Calu3 (cell line): ENCODE measurements at regions not wholly inside any gene's neighbourhood (a gene's known extent, or its start where the extent isn't known, plus 50 kb on each side); places are given as distances from the start of the nearest gene placed in this dataset.

Source experiments
- BruUV-seq: library from RNA; stranded (reverse); fragments of 400-500 nt; replicated peaks from 2 replicates; lab custom pipeline; 2021; lab: Mats Ljungman, UMichigan
- CTCF ChIA-PET: fragments of 300-600 bp; sonication (Branson Sonifier 250); formaldehyde crosslinking; loops from one replicate; lab custom pipeline; 2022; ENCODE audit warnings: antibody characterized with exemption; lab: Charles Lee
- DNase-seq: peaks from one replicate; pipeline ENCODE4 v3.0.0; 2022
- H3K27ac Mint-ChIP-seq: one replicate; pipeline ENCODE4 v1.8.0; 2022; ENCODE audit warnings: mixed read lengths; ENCODE audit not compliant: unreplicated experiment
- H3K27me3 Mint-ChIP-seq: one replicate; pipeline ENCODE4 v1.8.0; 2022; ENCODE audit warnings: mixed read lengths; ENCODE audit not compliant: unreplicated experiment
- H3K36me3 Mint-ChIP-seq: one replicate; pipeline ENCODE4 v1.8.0; 2022; ENCODE audit warnings: mild to moderate bottlenecking, moderate library complexity, mixed read lengths; ENCODE audit not compliant: insufficient read depth, unreplicated experiment
- H3K4me1 Mint-ChIP-seq: one replicate; pipeline ENCODE4 v1.8.0; 2022; ENCODE audit warnings: mild to moderate bottlenecking, low read depth, mixed read lengths; ENCODE audit not compliant: unreplicated experiment
- H3K4me3 Mint-ChIP-seq: one replicate; pipeline ENCODE4 v1.8.0; 2022; ENCODE audit warnings: mild to moderate bottlenecking, low read depth, moderate library complexity, mixed read lengths; ENCODE audit not compliant: unreplicated experiment
- H3K9me3 Mint-ChIP-seq: one replicate; pipeline ENCODE4 v1.8.0; 2022; ENCODE audit warnings: low read depth, mixed read lengths; ENCODE audit not compliant: unreplicated experiment
- CTCF ChIP-seq: fragments of 200-600 bp; IDR thresholded peaks from one replicate; pipeline ENCODE4 v1.8.0; 2022; ENCODE audit warnings: antibody characterized with exemption; ENCODE audit not compliant: unreplicated experiment
- intact Hi-C: fragments of 100-400 bp; cut with micrococcal nuclease; formaldehyde crosslinking; loops from one replicate; pipeline ENCODE4 v1.10.0; 2022; ENCODE audit not compliant: unreplicated experiment

- peaks cover 16% of the 10 kb centered on the region for H3K27me3 Mint-ChIP-seq
- BruUV-seq, result no TSS peak
- TF ChIP-seq CTCF, result no peak
- H3K4me3 Mint-ChIP-seq, result no peak overlapping the region
- no peaks in the 10 kb centered on the region for H3K36me3 Mint-ChIP-seq
- intact Hi-C loops, result no loop called here
- no peak overlapping the region for H3K27ac Mint-ChIP-seq
- no peaks in the 10 kb centered on the region for H3K4me1 Mint-ChIP-seq
- DNase-seq, result no peak
- no peaks in the 10 kb centered on the region for H3K9me3 Mint-ChIP-seq
- CTCF ChIA-PET, result no interaction called here
Measured at GRCh38 chr6:84399003-84399402, 171.6 kb upstream of the CEP162 start.

GRCh38 chr6:84392261-84392660 lies 164.8 kb upstream of the CEP162 start:
- Mint-ChIP-seq H3K4me1 (no peaks in the 10 kb centered on the region), H3K27ac (no peak overlapping the region), H3K4me3 (no peak overlapping the region), H3K9me3 (peaks cover 2% of the 10 kb centered on the region), H3K27me3 (no peaks in the 10 kb centered on the region), H3K36me3 (no peaks in the 10 kb centered on the region)
- intact Hi-C loops, result no loop called here
- no peak for TF ChIP-seq CTCF
- no TSS peak for BruUV-seq
- DNase-seq, result no peak
- CTCF ChIA-PET, result no interaction called here

GRCh38 chr6:84390851-84391250 lies 163.4 kb upstream of the CEP162 start:
- CTCF ChIA-PET, result no interaction called here
- intact Hi-C loops, result no loop called here
- DNase-seq, result no peak
- no peak overlapping the region for H3K4me3 Mint-ChIP-seq
- no TSS peak for BruUV-seq
- H3K27ac Mint-ChIP-seq, result no peak overlapping the region
- H3K27me3 Mint-ChIP-seq, result no peaks in the 10 kb centered on the region
- peaks cover 2% of the 10 kb centered on the region for H3K9me3 Mint-ChIP-seq
- no peak for TF ChIP-seq CTCF
- H3K36me3 Mint-ChIP-seq, result no peaks in the 10 kb centered on the region
- H3K4me1 Mint-ChIP-seq, result no peaks in the 10 kb centered on the region

- DNase-seq, result no peak
- BruUV-seq, result no TSS peak
- Mint-ChIP-seq H3K9me3 (peaks cover 2% of the 10 kb centered on the region), H3K4me1 (no peaks in the 10 kb centered on the region), H3K4me3 (no peak overlapping the region), H3K36me3 (no peaks in the 10 kb centered on the region), H3K27me3 (no peaks in the 10 kb centered on the region), H3K27ac (no peak overlapping the region)
- TF ChIP-seq CTCF, result no peak
- CTCF ChIA-PET, result no interaction called here
- intact Hi-C loops, result no loop called here
Measured at GRCh38 chr6:84390334-84390733, 162.9 kb upstream of the CEP162 start.

DNA sequence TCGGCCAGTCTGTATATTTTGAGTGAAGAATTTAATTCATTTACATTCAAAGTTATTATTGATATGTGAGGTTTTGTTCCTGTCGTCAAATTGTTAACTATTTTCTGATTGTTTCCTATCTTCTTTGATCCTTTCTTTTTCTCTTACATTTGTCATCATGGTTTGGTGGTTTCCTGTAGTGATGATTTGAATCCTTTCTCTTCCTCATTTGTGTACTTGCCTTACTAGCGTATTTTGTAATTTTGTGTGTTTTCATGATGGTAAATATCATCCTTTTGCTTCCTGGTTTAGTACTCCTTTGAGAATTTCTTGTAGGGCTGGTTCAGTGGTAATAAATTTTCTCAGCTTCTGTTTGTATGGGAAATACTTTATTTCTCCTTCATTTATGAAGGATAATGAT lies 151.7 kb upstream of the CEP162 start:
- Mint-ChIP-seq H3K27me3 (no peaks in the 10 kb centered on the region), H3K27ac (no peak overlapping the region), H3K4me1 (no peaks in the 10 kb centered on the region), H3K4me3 (no peak overlapping the region), H3K9me3 (peaks cover 2% of the 10 kb centered on the region), H3K36me3 (no peaks in the 10 kb centered on the region)
- intact Hi-C loops, result no loop called here
- CTCF ChIA-PET, result no interaction called here
- no peak for DNase-seq
- no TSS peak for BruUV-seq
- no peak for TF ChIP-seq CTCF
